WERI-Rb-1 (cell line): ENCODE measurements at regions not wholly inside any gene's neighbourhood (a gene's known extent, or its start where the extent isn't known, plus 50 kb on each side); places are given as distances from the start of the nearest gene placed in this dataset.
"Not testable (repeated sequence)": the region's sequence is repeated elsewhere in the genome, so short reads cannot be mapped to it uniquely, and the experiment has no call there.

Source experiments
- DNase-seq: peaks from one replicate; pipeline ENCODE4 v3.0.0-alpha.2; 2020
- H3K27ac ChIP-seq: fragments of 250-450 bp; sonication (Bioruptor Pico); 2 replicates; pipeline ENCODE4 v1.5.1; 2020; ENCODE audit warnings: mild to moderate bottlenecking, moderate library complexity
- H3K27me3 ChIP-seq: fragments of 250-450 bp; sonication (Bioruptor Pico); 2 replicates; pipeline ENCODE4 v1.5.1; 2021; ENCODE audit warnings: mild to moderate bottlenecking, low read depth, moderate library complexity; ENCODE audit not compliant: insufficient read depth, severe bottlenecking
- H3K36me3 ChIP-seq: fragments of 250-450 bp; sonication (Bioruptor Pico); 2 replicates; pipeline ENCODE4 v1.5.1; 2020; ENCODE audit warnings: mild to moderate bottlenecking, moderate library complexity
- H3K4me3 ChIP-seq: 2 replicates; pipeline ENCODE4 v1.5.1; 2011; ENCODE audit warnings: low read depth, mild to moderate bottlenecking, control low read depth, low read length
- H3K9me3 ChIP-seq: fragments of 250-450 bp; sonication (Bioruptor Pico); 2 replicates; pipeline ENCODE4 v1.5.1; 2021; ENCODE audit warnings: mild to moderate bottlenecking, moderate library complexity; ENCODE audit not compliant: severe bottlenecking
- CTCF ChIP-seq: IDR thresholded peaks from 2 replicates; pipeline ENCODE4 v1.5.1; 2011; ENCODE audit warnings: low read depth, mild to moderate bottlenecking, control low read depth, inconsistent platforms, low read length

GRCh38 chrX:13386092-13386491 is 66.2 kb upstream of the ATXN3L start:
- Histone ChIP-seq H3K27me3 (no peaks in the 10 kb centered on the region), H3K4me3 (no peak overlapping the region), H3K27ac (peak overlapping the region; percentile 35; the same call in 1 of the 2 replicates), H3K9me3 (peaks cover 12% of the 10 kb centered on the region), H3K36me3 (no peaks in the 10 kb centered on the region)
- TF ChIP-seq CTCF = no peak
- DNase-seq = no peak

- no peak overlapping the region; the same call in 1 of the 2 replicates for H3K27ac ChIP-seq
- H3K9me3 ChIP-seq = no peaks in the 10 kb centered on the region
- no peaks in the 10 kb centered on the region for H3K36me3 ChIP-seq
- no peaks in the 10 kb centered on the region for H3K27me3 ChIP-seq
- no peak for TF ChIP-seq CTCF
- H3K4me3 ChIP-seq = no peak overlapping the region
- no peak for DNase-seq
These were observed 64.1 kb upstream of the ATXN3L start for GRCh38 chrX:13383907-13384306.

GRCh38 chrX:13381514-13381913 is 61.7 kb upstream of the ATXN3L start:
- DNase-seq = peak; percentile 43
- Histone ChIP-seq H3K36me3 (no peaks in the 10 kb centered on the region), H3K27me3 (no peaks in the 10 kb centered on the region), H3K4me3 (no peak overlapping the region), H3K9me3 (no peaks in the 10 kb centered on the region), H3K27ac (peak overlapping the region; percentile 47)
- no peak for TF ChIP-seq CTCF

- H3K27ac ChIP-seq = peak overlapping the region; percentile 47; the same call in 1 of the 2 replicates
- H3K27me3 ChIP-seq = no peaks in the 10 kb centered on the region
- TF ChIP-seq CTCF = no peak
- no peak overlapping the region for H3K4me3 ChIP-seq
- H3K36me3 ChIP-seq = no peaks in the 10 kb centered on the region
- DNase-seq = no peak
- no peaks in the 10 kb centered on the region for H3K9me3 ChIP-seq
These were observed 60.4 kb upstream of the ATXN3L start for GRCh38 chrX:13380211-13380610.

GRCh38 chrX:13378562-13379518 is 59.0 kb upstream of the ATXN3L start:
- not testable (repeated sequence) for H3K27me3 ChIP-seq, H3K36me3 ChIP-seq, H3K4me3 ChIP-seq, DNase-seq, H3K9me3 ChIP-seq
- peak overlapping the region; percentile 92 for H3K27ac ChIP-seq

GRCh38 chrX:13377550-13377934 is 57.7 kb upstream of the ATXN3L start:
- peak; percentile 97 for DNase-seq
- no peak for TF ChIP-seq CTCF
- Histone ChIP-seq H3K27ac (peak overlapping the region; percentile 92), H3K27me3 (no peaks in the 10 kb centered on the region), H3K36me3 (no peaks in the 10 kb centered on the region), H3K9me3 (no peaks in the 10 kb centered on the region), H3K4me3 (no peak overlapping the region)
